ENCODE measurements at regions not wholly inside any gene's neighbourhood (a gene's known extent, or its start where the extent isn't known, plus 50 kb on each side); places are given as distances from the start of the nearest gene placed in this dataset.

DNA sequence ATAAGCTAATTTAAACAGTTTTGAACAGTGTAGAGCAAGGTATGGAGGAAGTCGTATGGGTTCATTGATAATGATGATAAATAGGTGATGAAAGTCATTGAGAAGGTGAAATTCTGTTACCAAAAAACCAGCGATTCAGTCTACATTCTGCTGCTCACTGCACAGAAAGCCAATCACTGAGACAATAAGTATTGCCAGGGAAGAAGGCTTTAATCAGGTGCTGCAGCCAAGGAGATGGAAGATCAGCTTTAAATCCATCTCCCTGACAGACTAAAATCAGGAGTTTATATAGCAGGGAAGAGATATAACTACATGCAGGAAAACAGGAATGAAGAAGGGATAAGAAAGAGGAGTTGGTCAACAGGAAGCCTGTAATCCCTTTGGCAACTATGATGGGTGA is 361.3 kb upstream of the C1orf174 start:
- H2BK5ac ChIP-seq (ENCODE audit: low read depth, low read length, poor library complexity, severe bottlenecking), result no peak overlapping the region
- intact Hi-C loops (cut with micrococcal nuclease), result no loop called here
- no peak overlapping the region for H3K4ac ChIP-seq (ENCODE audit: low read depth, low read length)
- H3K4me1 ChIP-seq (ENCODE audit: control insufficient read depth, insufficient read depth, low read length), result no peaks in the 10 kb centered on the region
- dilution Hi-C loops (cut with HindIII; ENCODE audit: low sequenced_read_pairs, unreplicated experiment), result no loop called here
- TF ChIP-seq, protein P1, sequence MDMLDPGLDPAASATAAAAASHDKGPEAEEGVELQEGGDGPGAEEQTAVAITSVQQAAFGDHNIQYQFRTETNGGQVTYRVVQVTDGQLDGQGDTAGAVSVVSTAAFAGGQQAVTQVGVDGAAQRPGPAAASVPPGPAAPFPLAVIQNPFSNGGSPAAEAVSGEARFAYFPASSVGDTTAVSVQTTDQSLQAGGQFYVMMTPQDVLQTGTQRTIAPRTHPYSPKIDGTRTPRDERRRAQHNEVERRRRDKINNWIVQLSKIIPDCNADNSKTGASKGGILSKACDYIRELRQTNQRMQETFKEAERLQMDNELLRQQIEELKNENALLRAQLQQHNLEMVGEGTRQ (IDR thresholded peaks at IDR 0.05; ENCODE audit: low read depth, low read length), result no peak
- H3K9ac ChIP-seq (ENCODE audit: low read depth, low read length), result no peak overlapping the region
- no peak overlapping the region for H3K14ac ChIP-seq (replicated peaks; ENCODE audit: low read depth, low read length)
- no peaks in the 10 kb centered on the region for H4K20me1 ChIP-seq (ENCODE audit: insufficient read depth, low read length)
- no peak overlapping the region for H3K4me2 ChIP-seq (ENCODE audit: low read depth, low read length)
- no peak overlapping the region for H2BK120ac ChIP-seq (ENCODE audit: low read depth, low read length)
- H3K27ac ChIP-seq (ENCODE audit: insufficient read depth, low read length), result no peak overlapping the region
- H3K23ac ChIP-seq (ENCODE audit: low read depth, low read length), result no peak overlapping the region
- no peak overlapping the region for H4K8ac ChIP-seq (ENCODE audit: low read depth in 2 of 2, low read length in 2 of 2)
- no peak overlapping the region for H2BK20ac ChIP-seq (ENCODE audit: low read depth, low read length)
- H2AK9ac ChIP-seq (replicated peaks; ENCODE audit: low read depth, low read length, poor library complexity), result no peak overlapping the region
- no peak overlapping the region for H2AK5ac ChIP-seq (ENCODE audit: low read depth, low read length)
- no peak overlapping the region for H4K91ac ChIP-seq (ENCODE audit: insufficient read depth, low read depth, low read length)
- no peaks in the 10 kb centered on the region for H3K36me3 ChIP-seq (ENCODE audit: control insufficient read depth, insufficient read depth, low read length)
- POLR2A ChIA-PET (ENCODE audit: unreplicated experiment), result no interaction called here
- H3K9me3 ChIP-seq (ENCODE audit: control insufficient read depth, insufficient read depth, low read length), result peaks cover 17% of the 10 kb centered on the region
- no peaks in the 10 kb centered on the region for H3K9me1 ChIP-seq (ENCODE audit: insufficient read depth, low read length)
- 100% methylated on average over 1 of the region's 2 CpGs; no CpG with 5 or more reads in 1 of the 2 experiments for WGBS, 2 experiments (ENCODE audit: extremely low coverage in 2 of 2, insufficient read length in 1 of 2)
- no TSS peak for BruUV-seq (replicated peaks)
- H4K5ac ChIP-seq (ENCODE audit: low read depth, low read length), result no peak overlapping the region
- H2BK15ac ChIP-seq (ENCODE audit: low read depth, low read length), result no peak overlapping the region
- DNase-seq (no peak), ATAC-seq (ENCODE audit: low read depth) (no peak)
- no peak overlapping the region for H2AFZ ChIP-seq (replicated peaks; ENCODE audit: low read length, poor library complexity)
- no peak overlapping the region for H3K4me3 ChIP-seq (ENCODE audit: insufficient read depth, low read depth, low read length)
- no peaks in the 10 kb centered on the region for H3K27me3 ChIP-seq (ENCODE audit: control insufficient read depth, insufficient read depth, low read length)
- no peak overlapping the region for H3K18ac ChIP-seq (ENCODE audit: low read depth, low read length)
- H3K56ac ChIP-seq (ENCODE audit: extremely low read depth, insufficient read depth, low read length), result no peak overlapping the region
- in situ Hi-C loops (cut with MboI; ENCODE audit: low sequenced_read_pairs), result no loop called here
- CTCF ChIA-PET, result no interaction called here
- no peaks in the 10 kb centered on the region for H3K79me1 ChIP-seq (ENCODE audit: low read depth in 1 of 2, low read length in 2 of 2)
